A549 (cell line): ENCODE measurements at regions not wholly inside any gene's neighbourhood (a gene's known extent, or its start where the extent isn't known, plus 50 kb on each side); places are given as distances from the start of the nearest gene placed in this dataset.

ENCODE experiments used
- CHD2 ChIP-seq: fragments of 150-350 bp; IDR thresholded peaks from 2 replicates; pipeline ENCODE4 v1.6.1; 2014; ENCODE audit warnings: low read length; ENCODE audit not compliant: partially characterized antibody
- CTCF ChIP-seq: fragments of >200 bp; sonication (Bioruptor Twin); formaldehyde crosslinking; IDR thresholded peaks from 3 replicates; pipeline ENCODE4 v1.5.1; 2016
- KDM5A ChIP-seq: fragments of 200-600 bp; sonication (generic); IDR thresholded peaks from 2 replicates; pipeline ENCODE4 v1.6.1; 2016; ENCODE audit warnings: antibody characterized with exemption, mild to moderate bottlenecking
- NR3C1 ChIP-seq: fragments of >200 bp; sonication (Bioruptor Twin); formaldehyde crosslinking; IDR thresholded peaks from 3 replicates; pipeline ENCODE4 v1.6.1; 2017
- SMC3 ChIP-seq: fragments of >200 bp; sonication (Bioruptor Twin); formaldehyde crosslinking; IDR thresholded peaks from 3 replicates; pipeline ENCODE4 v1.6.1; 2018; ENCODE audit warnings: inconsistent platforms

GRCh38 chr13:64680739-64681138 is 2549.4 kb downstream of the PCDH9 start:
- TF ChIP-seq KDM5A (no peak), SMC3 (no peak), CTCF (no peak), CHD2 (no peak), NR3C1 (no peak)
